ENCODE measurements at regions not wholly inside any gene's neighbourhood (a gene's known extent, or its start where the extent isn't known, plus 50 kb on each side); places are given as distances from the start of the nearest gene placed in this dataset.
"Not testable (repeated sequence)": the region's sequence is repeated elsewhere in the genome, so short reads cannot be mapped to it uniquely, and the experiment has no call there.

- DNase-seq (ENCODE audit: low read depth, low spot score): no peak
These were observed 286.8 kb upstream of the CNTN6 start for GRCh38 chr3:806006-806405.

DNA sequence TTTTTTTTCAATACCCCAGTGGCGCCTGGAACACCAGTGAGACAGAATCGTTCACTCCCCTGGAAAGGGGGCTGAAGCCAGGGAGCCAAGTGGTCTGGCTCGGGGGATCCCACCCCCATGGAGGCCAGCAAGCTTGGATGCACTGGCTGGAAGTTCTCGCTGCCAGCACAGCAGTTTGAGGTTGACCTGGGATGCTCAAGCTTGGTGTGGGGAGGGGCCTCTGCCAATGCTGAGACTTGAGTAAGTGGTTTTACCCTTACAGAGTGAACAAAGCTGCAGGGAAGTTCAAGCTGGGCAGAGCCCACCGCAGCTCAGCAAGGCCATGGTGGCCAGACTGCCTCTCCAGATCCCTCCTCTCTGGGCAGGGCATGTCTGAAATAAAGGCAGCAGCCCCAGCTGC is 276.2 kb upstream of the CNTN6 start:
- DNase-seq (ENCODE audit: low read depth, low spot score): no peak

DNA sequence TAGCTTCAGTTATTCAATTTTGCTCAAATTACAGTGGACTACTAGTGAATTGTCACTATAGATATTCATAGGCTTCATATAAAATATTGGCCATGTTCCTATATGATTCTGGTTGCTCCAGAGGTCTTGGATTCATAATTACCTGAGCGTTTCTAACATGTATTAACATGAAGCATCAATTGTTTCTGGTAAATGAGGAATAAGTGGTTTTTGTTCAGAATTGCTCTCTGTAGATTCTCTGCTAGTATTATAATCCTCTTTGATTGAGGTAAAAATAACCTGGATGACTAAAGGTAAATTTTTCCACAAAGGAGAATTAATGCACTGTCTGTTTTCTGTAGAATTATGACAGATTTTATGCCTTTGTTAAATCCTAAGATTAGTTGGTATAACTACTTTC is 258.1 kb upstream of the CNTN6 start:
- DNase-seq (ENCODE audit: low read depth, low spot score): no peak

DNA sequence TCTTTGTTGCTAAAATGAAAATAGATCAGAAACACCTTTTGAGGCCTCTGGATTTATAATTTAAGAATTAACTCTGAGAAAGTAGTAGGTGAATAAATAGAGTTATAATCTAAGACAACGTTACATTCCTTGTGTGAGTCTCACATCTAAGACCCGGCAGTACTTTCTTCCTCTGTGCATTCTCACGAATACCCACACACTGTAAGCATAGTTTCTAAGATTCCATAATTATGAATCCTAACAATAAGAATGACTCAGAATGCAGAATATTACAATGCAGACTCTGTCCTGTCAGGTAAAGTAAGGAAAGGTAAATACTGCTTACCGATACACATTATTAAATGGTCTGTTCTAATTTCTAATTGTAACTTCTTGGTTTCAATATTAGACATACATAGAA is 257.7 kb upstream of the CNTN6 start:
- DNase-seq (ENCODE audit: low read depth, low spot score): no peak

DNA sequence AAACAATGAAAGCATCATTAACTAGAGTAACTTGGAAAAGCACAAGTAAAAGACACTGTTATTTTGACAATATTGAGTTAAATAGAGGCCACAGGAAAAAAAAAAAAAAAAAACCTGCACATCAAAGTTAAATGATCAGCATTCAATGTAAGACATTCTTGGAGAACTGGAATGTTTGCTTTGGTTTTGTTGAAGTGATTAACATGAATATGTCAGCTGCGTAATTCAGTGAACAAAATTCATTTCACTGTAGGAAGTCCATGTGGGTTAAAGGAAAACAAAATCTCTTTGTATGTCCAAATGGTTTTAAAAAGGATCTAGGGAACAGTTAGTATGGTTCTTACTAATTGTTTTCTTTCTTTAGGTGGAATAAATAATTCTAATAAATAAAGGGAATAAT is 252.8 kb upstream of the CNTN6 start:
- DNase-seq (ENCODE audit: low read depth, low spot score): no peak

DNA sequence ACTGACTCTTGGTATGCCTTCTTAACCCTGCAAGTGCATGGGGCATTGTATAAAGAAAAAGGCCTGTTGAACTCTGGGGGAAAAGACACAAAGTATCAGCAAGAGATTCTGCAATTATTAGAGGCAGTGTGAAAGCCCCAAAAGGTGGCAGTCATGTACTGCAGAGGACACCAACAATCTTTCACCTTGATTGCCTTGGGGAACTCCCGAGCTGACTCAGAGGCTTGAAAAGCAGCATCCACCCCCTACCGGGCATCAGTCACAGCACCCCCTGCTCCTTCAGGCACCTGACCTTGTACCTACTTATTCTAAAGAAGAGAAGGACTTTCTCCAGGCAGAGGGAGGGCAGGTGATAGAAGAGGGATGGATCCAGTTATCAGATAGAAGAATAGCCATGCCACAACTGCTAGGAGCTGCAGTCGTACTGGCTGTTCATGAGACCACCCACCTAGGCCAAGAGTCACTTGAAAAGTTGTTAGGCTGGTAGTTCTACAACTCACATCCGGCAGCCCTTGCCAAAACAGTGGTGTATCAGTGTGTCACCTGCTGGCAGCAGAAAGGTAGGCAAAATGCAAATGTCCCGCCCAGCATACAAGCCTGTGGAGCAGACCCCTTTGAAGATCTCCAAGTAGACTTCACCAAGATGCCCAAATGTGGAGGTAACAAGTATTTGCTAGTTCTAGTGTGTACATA is 241.6 kb upstream of the CNTN6 start:
- DNase-seq (ENCODE audit: low read depth, low spot score): no peak

GRCh38 chr3:852033-852432 is 240.8 kb upstream of the CNTN6 start:
- DNase-seq (ENCODE audit: low read depth, low spot score): no peak

GRCh38 chr3:853489-853888 is 239.3 kb upstream of the CNTN6 start:
- DNase-seq (ENCODE audit: low read depth, low spot score): no peak

DNA sequence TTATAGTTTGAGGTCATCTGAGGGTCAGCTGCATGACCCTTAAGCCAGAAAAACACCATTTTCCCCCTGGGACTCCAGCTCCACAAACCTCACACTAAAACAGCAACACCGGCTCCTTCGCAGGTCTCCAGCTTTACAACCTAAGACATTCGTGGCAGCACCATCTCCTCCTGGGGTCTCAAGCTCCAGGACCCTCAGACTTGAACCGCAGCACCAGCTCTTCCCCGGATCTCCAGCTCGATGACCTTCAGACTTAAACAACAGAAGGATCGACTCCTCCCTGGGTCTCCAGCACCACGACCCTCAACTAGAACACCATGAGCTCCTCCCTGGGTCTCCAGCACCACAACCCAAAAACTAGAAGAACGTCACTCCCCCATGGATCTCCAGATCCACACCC is 233.7 kb upstream of the CNTN6 start:
- no peak for DNase-seq (ENCODE audit: low read depth, low spot score)

DNA sequence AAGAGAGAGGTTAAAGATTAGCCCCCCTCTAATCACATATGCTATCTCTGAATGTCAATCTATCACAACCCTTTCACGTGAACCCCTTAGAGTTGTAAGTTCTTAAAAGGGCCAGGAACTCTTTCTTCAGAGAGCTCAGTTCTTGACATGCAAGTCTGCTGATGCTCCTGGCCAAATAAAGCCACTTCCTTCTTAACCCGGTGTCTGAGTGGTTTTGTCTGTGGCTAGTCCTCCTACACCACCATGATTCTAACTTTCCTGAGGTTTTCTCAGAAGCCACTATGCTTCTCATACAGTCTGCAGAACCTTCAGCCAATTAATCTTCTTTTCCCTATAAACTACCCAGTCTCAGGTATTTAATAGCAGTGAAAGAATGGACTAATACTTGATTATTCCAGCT is 231.1 kb upstream of the CNTN6 start:
- no peak for DNase-seq (ENCODE audit: low read depth, low spot score)

- no peak for DNase-seq (ENCODE audit: low read depth, low spot score)
These were observed 223.6 kb upstream of the CNTN6 start for GRCh38 chr3:869269-869668.

DNA sequence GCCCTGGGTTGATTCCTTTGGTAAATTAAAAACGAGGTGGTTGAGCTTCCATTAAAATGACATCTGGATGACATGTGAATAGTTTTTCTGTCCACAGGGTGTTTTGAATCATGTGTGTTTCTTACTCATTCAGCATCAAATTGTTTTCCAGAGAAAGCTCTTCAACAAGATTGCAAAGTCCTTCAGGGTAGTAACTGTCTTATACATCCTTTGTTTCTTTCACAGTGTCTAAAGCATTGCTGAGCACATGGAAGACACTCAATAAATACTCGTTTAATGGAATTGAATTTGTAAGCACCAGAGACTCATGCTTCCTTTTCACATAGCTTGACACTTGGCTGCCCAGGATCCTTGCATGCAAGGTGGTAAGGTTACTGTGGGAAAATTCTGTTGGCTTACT is 223.1 kb upstream of the CNTN6 start:
- DNase-seq (ENCODE audit: low read depth, low spot score): no peak

DNA sequence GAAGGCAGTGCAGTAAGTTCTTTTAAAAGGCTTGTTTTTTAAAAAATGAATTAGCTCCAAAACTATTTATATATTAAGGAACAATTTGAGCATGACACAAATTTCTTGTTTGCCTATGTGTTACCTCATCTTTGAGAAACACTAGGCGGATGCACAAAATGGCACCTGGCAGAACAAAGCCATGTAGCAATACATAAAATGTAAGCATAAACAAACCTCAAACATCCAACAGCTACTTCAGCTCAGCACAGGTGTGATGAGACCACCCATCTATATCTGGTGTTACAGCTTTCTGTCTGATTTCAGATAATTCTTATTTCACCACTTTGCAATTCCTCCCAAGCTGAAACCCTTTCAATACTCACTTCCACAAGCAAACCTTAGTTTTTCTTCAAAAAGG is 221.2 kb upstream of the CNTN6 start:
- DNase-seq (ENCODE audit: low read depth, low spot score): no peak

DNA sequence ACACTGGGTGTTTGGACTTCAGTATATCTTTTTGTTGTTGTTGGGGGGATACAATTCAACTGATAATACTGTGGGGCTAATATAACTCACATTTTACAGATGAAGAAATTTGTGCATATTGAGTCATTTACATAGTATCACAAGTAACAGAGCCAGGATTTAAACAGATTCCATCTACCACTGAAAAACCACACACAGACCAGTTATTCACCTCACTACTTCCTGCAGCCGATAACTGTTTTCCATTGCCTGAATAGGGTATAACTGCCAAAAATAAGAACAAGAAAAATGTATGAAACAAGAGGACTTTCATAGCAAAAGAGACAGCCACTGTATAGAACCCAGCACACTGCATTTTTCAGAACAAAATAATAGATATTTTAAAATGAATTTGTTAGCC is 215.8 kb upstream of the CNTN6 start:
- DNase-seq (ENCODE audit: low read depth, low spot score): no peak

DNA sequence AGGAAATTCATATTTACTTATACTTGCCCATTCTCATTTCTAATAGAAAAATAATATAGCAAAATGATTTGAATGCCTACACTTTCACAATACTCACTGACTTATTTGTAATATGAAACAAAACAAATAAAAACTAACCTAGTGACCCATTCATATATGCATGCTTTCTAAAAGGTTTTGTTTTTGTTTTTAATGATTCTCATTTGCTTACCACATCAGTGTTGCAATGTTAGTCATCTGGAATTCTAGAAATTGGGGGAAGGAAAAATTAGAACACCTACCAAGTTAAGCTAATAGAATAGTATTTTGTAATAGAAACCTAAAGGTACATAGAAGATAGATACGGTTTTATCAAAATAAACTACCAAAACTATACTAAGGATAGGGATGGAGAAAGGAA is 214.1 kb upstream of the CNTN6 start:
- no peak for DNase-seq (ENCODE audit: low read depth, low spot score)

- no peak for DNase-seq (ENCODE audit: low read depth, low spot score)
These were observed 212.5 kb upstream of the CNTN6 start for GRCh38 chr3:880371-880770.

- no peak for DNase-seq (ENCODE audit: low read depth, low spot score)
These were observed 210.3 kb upstream of the CNTN6 start for GRCh38 chr3:882533-882932.

- DNase-seq (ENCODE audit: low read depth, low spot score): no peak
These were observed 190.7 kb upstream of the CNTN6 start for GRCh38 chr3:901953-902778.

- DNase-seq (ENCODE audit: low read depth, low spot score): no peak
These were observed 187.6 kb upstream of the CNTN6 start for GRCh38 chr3:905217-905616.

DNA sequence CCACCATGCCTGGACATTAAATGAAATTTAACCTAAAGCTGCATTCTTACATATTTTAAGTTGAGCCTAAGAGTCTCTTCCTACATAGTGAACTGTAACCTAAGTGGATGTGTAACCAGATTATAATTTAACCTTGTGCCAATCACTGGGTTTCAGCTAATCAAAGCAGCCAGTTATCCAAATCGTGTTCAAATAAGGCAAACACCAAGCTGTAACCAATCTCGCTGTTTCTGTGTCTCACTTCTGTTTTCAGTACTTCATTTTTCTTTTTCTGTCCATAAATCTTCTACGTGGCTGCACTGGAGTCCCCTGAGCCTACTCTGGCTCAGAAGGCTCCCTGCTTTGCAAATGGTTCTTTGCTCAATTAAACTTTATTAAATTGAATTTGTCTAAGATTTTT is 186.1 kb upstream of the CNTN6 start:
- no peak for DNase-seq (ENCODE audit: low read depth, low spot score)

GRCh38 chr3:908839-909238 is 184.0 kb upstream of the CNTN6 start:
- no peak for DNase-seq (ENCODE audit: low read depth, low spot score)

GRCh38 chr3:912717-913116 is 180.1 kb upstream of the CNTN6 start:
- DNase-seq (ENCODE audit: low read depth, low spot score): not testable (repeated sequence)

DNA sequence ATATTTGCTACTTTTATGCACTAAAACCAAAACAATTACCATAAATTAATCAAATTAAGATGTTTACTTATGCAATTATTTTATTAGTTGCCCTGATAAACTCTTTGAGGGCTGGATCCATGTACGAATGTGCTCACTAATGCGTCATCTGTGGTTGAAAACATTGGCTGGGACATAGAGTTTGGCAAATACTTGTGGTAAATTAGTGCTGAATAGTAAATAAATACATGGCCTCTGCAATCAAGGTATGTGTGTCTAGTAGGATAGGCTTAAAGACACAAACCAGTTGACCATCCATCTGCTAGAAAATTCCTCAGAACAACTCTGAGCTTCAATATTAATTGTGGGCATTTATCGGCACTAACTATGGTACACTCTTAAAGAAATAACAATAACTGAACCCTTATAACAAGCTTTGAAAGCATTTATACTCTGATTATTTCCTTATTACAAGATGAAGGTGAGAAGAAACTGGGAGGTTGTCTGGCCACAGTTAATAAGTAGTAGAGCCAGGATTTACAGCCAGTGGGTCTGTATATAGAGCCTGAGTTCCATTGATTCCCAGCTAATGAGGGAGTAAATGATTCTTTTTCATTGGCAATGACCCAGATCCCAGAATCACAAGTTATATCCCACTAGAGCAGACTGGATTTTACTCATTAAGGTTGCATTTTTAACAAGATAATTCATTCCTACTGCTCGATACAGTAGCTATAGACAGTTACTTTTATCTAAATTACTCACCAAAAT is 169.5 kb upstream of the CNTN6 start:
- DNase-seq (ENCODE audit: low read depth, low spot score): no peak

All from ELF-1 (cell line).